Prostate gland (tissue), 2 donors: ENCODE measurements at regions not wholly inside any gene's neighbourhood (a gene's known extent, or its start where the extent isn't known, plus 50 kb on each side); places are given as distances from the start of the nearest gene placed in this dataset.

ENCODE experiments used
- DNase-seq: peaks from one replicate; pipeline ENCODE4 v3.0.0-alpha.2; 2019; ENCODE audit warnings: low spot score
- H3K27ac ChIP-seq, 2 donors: fragments of 200-600 bp; sonication (generic); 2 replicates each; pipeline ENCODE4 v1.5.1; 2017 to 2019
- H3K27me3 ChIP-seq: fragments of 200-600 bp; sonication (generic); replicated peaks from 2 replicates; pipeline ENCODE4 v1.5.1; 2019; ENCODE audit not compliant: insufficient read depth
- H3K36me3 ChIP-seq, 2 donors: fragments of 200-600 bp; sonication (generic); 1 replicate in 1 of 2; 2 replicates in 1 of 2; pipeline versions ENCODE4 v1.5.1 to v1.8.1; 2017 to 2019
- H3K4me1 ChIP-seq: fragments of 200-600 bp; sonication (generic); replicated peaks from 2 replicates; pipeline ENCODE4 v1.5.1; 2019
- H3K4me3 ChIP-seq, 2 donors: fragments of 200-600 bp; sonication (generic); 2 replicates each; pipeline ENCODE4 v1.5.1; 2017 to 2019
- H3K9me3 ChIP-seq: fragments of 200-600 bp; sonication (generic); 2 replicates; pipeline ENCODE4 v1.5.1; 2017
- POLR2A ChIP-seq: fragments of 450-650 bp; IDR thresholded peaks from one replicate; pipeline ENCODE4 v1.6.1; 2016; ENCODE audit warnings: antibody characterized with exemption, mild to moderate bottlenecking
- POLR2AphosphoS5 ChIP-seq: sonication (generic); formaldehyde crosslinking; IDR thresholded peaks from one replicate; pipeline ENCODE4 v1.6.1; 2017; ENCODE audit warnings: antibody characterized with exemption
- WGBS: methylation state at CpG from one replicate; pipeline ENCODE4 v1.1.5; 2018; 5-methylcytosine and 5-hydroxymethylcytosine counted together
- intact Hi-C: fragments of 100-400 bp; cut with DNase I; formaldehyde crosslinking; loops from one replicate; pipeline ENCODE4 v1.14.2; 2022
- TF ChIP-seq, protein P1 (sequence below), 4 experiments: fragments of 200-600 bp in 2 of 4; fragments of 450-650 bp in 2 of 4; sonication (generic) in 2 of 4; IDR thresholded peaks; 1 replicate in 3 of 4; 2 replicates in 1 of 4; pipeline ENCODE4 v1.5.1; 2016 to 2019; ENCODE audit warnings: antibody characterized with exemption in 4 of 4, mild to moderate bottlenecking in 2 of 4, moderate library complexity in 2 of 4

DNA sequence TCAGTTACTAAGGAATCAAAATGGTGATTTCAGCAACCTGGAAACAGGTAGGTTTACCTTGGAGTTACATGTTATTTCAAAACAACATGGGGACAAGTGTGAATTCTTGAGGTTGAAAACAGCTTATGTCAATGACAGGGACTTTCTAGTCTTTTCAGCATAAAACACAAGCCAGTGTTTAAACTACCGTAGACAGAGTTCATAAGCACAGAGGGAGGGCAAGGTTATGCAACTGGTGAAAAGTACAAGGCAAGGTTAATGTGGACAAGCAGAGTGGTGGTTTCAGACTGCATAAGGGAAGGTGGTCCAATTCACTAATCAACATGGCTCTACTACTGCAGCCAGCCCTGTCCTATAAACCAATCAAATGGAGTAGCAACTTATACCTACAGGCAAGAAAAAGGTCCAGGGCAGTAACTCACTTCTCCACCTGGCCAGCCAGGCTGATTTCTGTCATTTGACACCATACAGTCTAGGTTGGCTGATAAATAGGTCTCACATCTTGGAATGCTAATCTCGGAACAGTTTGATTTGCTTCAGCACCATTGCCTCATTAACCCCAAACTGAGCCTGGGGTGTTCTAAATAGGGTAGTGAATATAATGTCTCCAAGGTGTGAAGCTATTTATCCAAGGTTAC, 250.3 kb upstream of the PROX1 start:
- DNase-seq = no peak
- Histone ChIP-seq H3K9me3 (no peaks in the 10 kb centered on the region), H3K27ac (no peak overlapping the region), H3K27me3 (no peaks in the 10 kb centered on the region), H3K4me3 (no peak overlapping the region), H3K36me3 (no peaks in the 10 kb centered on the region), H3K4me1 (no peaks in the 10 kb centered on the region)
- WGBS = 63% methylated on average over 2 of the region's 2 CpGs
- intact Hi-C loops = no loop called here
- TF ChIP-seq POLR2A (no peak), POLR2AphosphoS5 (no peak)
- TF ChIP-seq, protein P1, sequence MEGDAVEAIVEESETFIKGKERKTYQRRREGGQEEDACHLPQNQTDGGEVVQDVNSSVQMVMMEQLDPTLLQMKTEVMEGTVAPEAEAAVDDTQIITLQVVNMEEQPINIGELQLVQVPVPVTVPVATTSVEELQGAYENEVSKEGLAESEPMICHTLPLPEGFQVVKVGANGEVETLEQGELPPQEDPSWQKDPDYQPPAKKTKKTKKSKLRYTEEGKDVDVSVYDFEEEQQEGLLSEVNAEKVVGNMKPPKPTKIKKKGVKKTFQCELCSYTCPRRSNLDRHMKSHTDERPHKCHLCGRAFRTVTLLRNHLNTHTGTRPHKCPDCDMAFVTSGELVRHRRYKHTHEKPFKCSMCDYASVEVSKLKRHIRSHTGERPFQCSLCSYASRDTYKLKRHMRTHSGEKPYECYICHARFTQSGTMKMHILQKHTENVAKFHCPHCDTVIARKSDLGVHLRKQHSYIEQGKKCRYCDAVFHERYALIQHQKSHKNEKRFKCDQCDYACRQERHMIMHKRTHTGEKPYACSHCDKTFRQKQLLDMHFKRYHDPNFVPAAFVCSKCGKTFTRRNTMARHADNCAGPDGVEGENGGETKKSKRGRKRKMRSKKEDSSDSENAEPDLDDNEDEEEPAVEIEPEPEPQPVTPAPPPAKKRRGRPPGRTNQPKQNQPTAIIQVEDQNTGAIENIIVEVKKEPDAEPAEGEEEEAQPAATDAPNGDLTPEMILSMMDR (IDR thresholded peaks at IDR 0.05) = no peak

DNA sequence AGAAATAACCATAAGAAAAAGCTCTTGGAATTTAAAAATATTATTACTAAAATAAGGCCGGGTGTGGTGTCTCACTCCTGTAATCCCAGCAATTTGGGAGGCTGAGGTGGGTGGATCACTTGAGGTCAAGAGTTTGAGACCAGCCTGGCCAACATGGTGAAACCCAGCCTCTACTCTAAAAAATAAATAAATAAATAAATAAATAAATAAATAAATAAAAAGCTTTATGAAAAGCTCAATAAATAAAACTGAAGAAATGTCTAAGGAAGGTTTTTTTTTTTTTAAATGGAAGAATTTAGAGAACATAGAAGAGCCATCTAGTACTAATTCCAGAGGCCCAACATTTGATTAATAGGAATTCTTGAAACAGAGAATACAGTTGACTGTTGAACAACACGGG, 249.1 kb upstream of the PROX1 start:
- Histone ChIP-seq H3K27me3 (no peaks in the 10 kb centered on the region), H3K9me3 (no peaks in the 10 kb centered on the region), H3K27ac (no peak overlapping the region), H3K36me3 (no peaks in the 10 kb centered on the region), H3K4me1 (no peaks in the 10 kb centered on the region), H3K4me3 (no peak overlapping the region)
- DNase-seq = no peak
- no peak for TF ChIP-seq POLR2AphosphoS5
- TF ChIP-seq, protein P1 (IDR thresholded peaks at IDR 0.05) = no peak
- TF ChIP-seq POLR2A = no peak
- WGBS = 92% methylated on average over 2 of the region's 2 CpGs
- intact Hi-C loops = no loop called here

DNA sequence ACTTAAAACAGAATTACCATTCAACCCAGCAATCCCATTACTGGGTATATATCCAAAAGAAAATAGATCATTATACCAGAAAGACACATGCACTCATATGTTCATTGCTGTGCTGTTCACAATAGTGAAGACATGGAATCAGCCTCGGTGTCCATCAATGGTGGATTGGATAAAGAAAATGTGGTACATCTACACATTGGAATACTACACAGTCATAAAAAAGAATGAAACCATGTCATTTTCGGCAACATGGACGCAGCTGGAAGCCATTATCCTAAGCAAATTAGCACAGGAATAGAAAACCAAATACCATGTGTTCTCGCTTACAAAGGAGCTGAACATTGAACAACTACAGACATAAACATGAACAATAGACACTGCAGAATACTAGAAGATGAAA, 244.8 kb upstream of the PROX1 start:
- 69% methylated on average over 4 of the region's 4 CpGs for WGBS
- Histone ChIP-seq H3K9me3 (no peaks in the 10 kb centered on the region), H3K36me3 (no peaks in the 10 kb centered on the region), H3K27ac (no peak overlapping the region), H3K27me3 (no peaks in the 10 kb centered on the region), H3K4me3 (no peak overlapping the region), H3K4me1 (no peaks in the 10 kb centered on the region)
- intact Hi-C loops = no loop called here
- DNase-seq = no peak
- TF ChIP-seq, protein P1 (IDR thresholded peaks at IDR 0.05) = no peak
- TF ChIP-seq POLR2A (no peak), POLR2AphosphoS5 (no peak)

DNA sequence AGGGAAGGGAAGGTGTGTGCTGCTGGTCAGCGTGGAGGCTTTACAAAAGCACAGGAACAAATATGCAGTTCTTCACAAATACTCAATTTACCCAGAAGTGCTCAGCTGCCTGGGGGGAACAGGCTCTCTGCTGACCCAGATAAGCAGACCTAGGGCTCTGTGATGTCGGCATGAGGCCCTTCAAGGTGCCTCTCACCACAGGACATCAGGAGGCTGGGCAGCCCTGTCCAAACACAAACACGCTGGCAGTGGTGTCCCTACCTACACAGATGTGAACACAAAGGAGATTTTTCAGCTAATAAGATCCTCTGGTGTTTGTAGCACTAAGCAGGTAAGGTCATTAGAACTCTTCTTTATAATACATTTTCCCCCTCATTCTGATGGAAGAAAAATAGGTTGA, 243.0 kb upstream of the PROX1 start:
- WGBS = 72% methylated on average over 3 of the region's 3 CpGs
- Histone ChIP-seq H3K9me3 (no peaks in the 10 kb centered on the region), H3K36me3 (no peaks in the 10 kb centered on the region), H3K4me3 (no peak overlapping the region), H3K4me1 (no peaks in the 10 kb centered on the region), H3K27ac (no peak overlapping the region), H3K27me3 (no peaks in the 10 kb centered on the region)
- DNase-seq = no peak
- TF ChIP-seq POLR2A = no peak
- TF ChIP-seq POLR2AphosphoS5 = no peak
- TF ChIP-seq, protein P1 (IDR thresholded peaks at IDR 0.05) = no peak
- intact Hi-C loops = no loop called here

DNA sequence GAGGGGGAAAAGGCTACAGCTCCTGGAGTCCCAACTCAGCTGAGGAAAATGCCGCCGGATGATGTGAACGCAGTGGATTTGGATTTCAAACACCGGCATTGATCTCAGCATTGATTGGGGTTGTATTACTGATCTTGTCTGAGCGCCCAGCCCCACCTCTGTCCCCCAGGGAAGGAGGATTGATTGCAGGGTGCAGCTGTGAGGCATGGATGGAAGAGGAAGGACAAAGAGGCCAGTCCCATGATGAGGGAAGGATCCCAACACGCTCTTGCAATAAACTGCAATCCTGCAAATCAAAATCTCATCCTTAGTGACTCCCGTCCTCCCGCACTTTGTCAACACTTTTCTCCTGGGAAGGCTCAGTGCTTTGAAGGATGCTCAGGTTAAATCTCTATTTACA, 242.3 kb upstream of the PROX1 start:
- no peak for DNase-seq
- Histone ChIP-seq H3K9me3 (no peaks in the 10 kb centered on the region), H3K27ac (no peak overlapping the region), H3K36me3 (no peaks in the 10 kb centered on the region), H3K4me3 (no peak overlapping the region), H3K4me1 (no peaks in the 10 kb centered on the region), H3K27me3 (no peaks in the 10 kb centered on the region)
- TF ChIP-seq POLR2A (no peak), POLR2AphosphoS5 (no peak)
- TF ChIP-seq, protein P1 (IDR thresholded peaks at IDR 0.05) = no peak
- 87% methylated on average over 8 of the region's 8 CpGs for WGBS
- intact Hi-C loops = no loop called here
